Trophoblast cell (in vitro differentiated cells and primary cell): ENCODE measurements at regions not wholly inside any gene's neighbourhood (a gene's known extent, or its start where the extent isn't known, plus 50 kb on each side); places are given as distances from the start of the nearest gene placed in this dataset.

Experiments
- DNase-seq, 2 donors: peaks; one replicate each; pipeline ENCODE4 v3.0.0-alpha.2; 2016
- H2AFZ ChIP-seq: 2 replicates; pipeline ENCODE4 v1.6.1; 2013; ENCODE audit warnings: low read length, moderate library complexity, mild to moderate bottlenecking; ENCODE audit not compliant: insufficient read depth, poor library complexity
- H2AK5ac ChIP-seq: 2 replicates; pipeline ENCODE4 v1.6.1; 2013; ENCODE audit warnings: mild to moderate bottlenecking, low read length
- H2BK120ac ChIP-seq: 2 replicates; pipeline ENCODE4 v1.6.1; 2013; ENCODE audit warnings: low read length, mild to moderate bottlenecking, moderate library complexity; ENCODE audit not compliant: insufficient read depth, poor library complexity
- H2BK12ac ChIP-seq: 2 replicates; pipeline ENCODE4 v1.6.1; 2013; ENCODE audit warnings: mild to moderate bottlenecking, low read length, moderate library complexity
- H2BK5ac ChIP-seq: 2 replicates; pipeline ENCODE4 v1.6.1; 2013; ENCODE audit warnings: low read length, low read depth, moderate library complexity, mild to moderate bottlenecking; ENCODE audit not compliant: poor library complexity
- H3K14ac ChIP-seq: 2 replicates; pipeline ENCODE4 v1.6.1; 2013; ENCODE audit warnings: mild to moderate bottlenecking, low read length
- H3K18ac ChIP-seq: 2 replicates; pipeline ENCODE4 v1.6.1; 2013; ENCODE audit warnings: mild to moderate bottlenecking, low read length
- H3K23ac ChIP-seq: 2 replicates; pipeline ENCODE4 v1.6.1; 2013; ENCODE audit warnings: low read length
- H3K27ac ChIP-seq: 2 replicates; pipeline ENCODE4 v1.5.1; 2013; ENCODE audit warnings: low read depth, mild to moderate bottlenecking, inconsistent platforms, low read length, moderate library complexity
- H3K27me3 ChIP-seq: 2 replicates; pipeline ENCODE4 v1.6.1; 2013; ENCODE audit warnings: inconsistent platforms, mild to moderate bottlenecking, low read length, moderate library complexity; ENCODE audit not compliant: insufficient read depth
- H3K36me3 ChIP-seq, 2 experiments: 1 replicate in 1 of 2; 2 replicates in 1 of 2; pipeline ENCODE4 v1.6.1; 2013; ENCODE audit warnings: low read length in 2 of 2, mild to moderate bottlenecking in 2 of 2, moderate library complexity in 1 of 2; ENCODE audit not compliant: insufficient read depth in 2 of 2, control insufficient read depth in 1 of 2
- H3K4ac ChIP-seq: 2 replicates; pipeline ENCODE4 v1.6.1; 2013; ENCODE audit warnings: low read depth, mild to moderate bottlenecking, low read length, moderate library complexity
- H3K4me1 ChIP-seq, 2 experiments: 1 replicate in 1 of 2; 2 replicates in 1 of 2; pipeline ENCODE4 v1.6.1; 2013; ENCODE audit warnings: low read length in 2 of 2, mild to moderate bottlenecking in 2 of 2, moderate library complexity in 1 of 2; ENCODE audit not compliant: insufficient read depth in 2 of 2, control insufficient read depth in 1 of 2
- H3K4me2 ChIP-seq: 2 replicates; pipeline ENCODE4 v1.6.1; 2013; ENCODE audit warnings: inconsistent platforms, mild to moderate bottlenecking, low read length, moderate library complexity
- H3K4me3 ChIP-seq: 2 replicates; pipeline ENCODE4 v1.5.1; 2013; ENCODE audit warnings: mild to moderate bottlenecking, low read depth, low read length, inconsistent platforms
- H3K79me1 ChIP-seq: one replicate; pipeline ENCODE4 v1.6.1; 2013; ENCODE audit warnings: low read length
- H3K79me2 ChIP-seq: 2 replicates; pipeline ENCODE4 v1.6.1; 2013; ENCODE audit warnings: low read length, mild to moderate bottlenecking; ENCODE audit not compliant: control insufficient read depth, insufficient read depth, poor library complexity
- H3K9ac ChIP-seq: 2 replicates; pipeline ENCODE4 v1.6.1; 2013; ENCODE audit warnings: mild to moderate bottlenecking, low read length
- H3K9me3 ChIP-seq: 2 replicates; pipeline ENCODE4 v1.6.1; 2013; ENCODE audit warnings: low read depth, mild to moderate bottlenecking, control low read depth, inconsistent platforms, low read length; ENCODE audit not compliant: insufficient read depth
- H4K12ac ChIP-seq: 2 replicates; pipeline ENCODE4 v1.6.1; 2013; ENCODE audit warnings: low read depth, mild to moderate bottlenecking, low read length, moderate library complexity
- H4K8ac ChIP-seq: 2 replicates; pipeline ENCODE4 v1.6.1; 2013; ENCODE audit warnings: low read depth, mild to moderate bottlenecking, low read length, moderate library complexity
- H4K91ac ChIP-seq: one replicate; pipeline ENCODE4 v1.6.1; 2013; ENCODE audit warnings: low read depth, mild to moderate bottlenecking, low read length, moderate library complexity
- WGBS: extraction: QIAGEN DNeasy Blood & Tissue Kit; methylation state at CpG from one replicate; pipeline ENCODE4 v1.1.7; 2013; ENCODE audit warnings: missing lambda C conversion rate; ENCODE audit not compliant: insufficient read length, insufficient coverage; ENCODE audit errors: extremely low coverage; 5-methylcytosine and 5-hydroxymethylcytosine counted together

- H3K79me2 ChIP-seq = no peaks in the 10 kb centered on the region
- H3K4me3 ChIP-seq = no peak overlapping the region
- H2BK120ac ChIP-seq = no peak overlapping the region
- DNase-seq = peak in 1 of 2 donors; percentile 17
- H3K27me3 ChIP-seq = no peaks in the 10 kb centered on the region
- H2AK5ac ChIP-seq = no peak overlapping the region
- no peak overlapping the region for H4K8ac ChIP-seq
- peaks cover 2% of the 10 kb centered on the region for H3K9me3 ChIP-seq
- H3K23ac ChIP-seq = no peak overlapping the region
- WGBS = no CpG with 5 or more reads among the region's 3 CpGs
- H3K4me1 ChIP-seq = peaks cover 4% of the 10 kb centered on the region in 2 experiments
- no peak overlapping the region for H2BK5ac ChIP-seq
- peaks cover 2% of the 10 kb centered on the region for H3K79me1 ChIP-seq
- no peak overlapping the region for H4K12ac ChIP-seq
- H2AFZ ChIP-seq = no peak overlapping the region
- no peak overlapping the region for H4K91ac ChIP-seq
- no peak overlapping the region for H3K14ac ChIP-seq
- no peaks in the 10 kb centered on the region for H3K36me3 ChIP-seq
- no peak overlapping the region for H2BK12ac ChIP-seq
- H3K9ac ChIP-seq = no peak overlapping the region
- H3K4ac ChIP-seq = no peak overlapping the region
- H3K27ac ChIP-seq = no peak overlapping the region
- H3K18ac ChIP-seq = no peak overlapping the region
- H3K4me2 ChIP-seq = no peak overlapping the region
Measured at GRCh38 chr18:61943175-61943964, 50.6 kb upstream of the RNF152 start.
